Omental fat pad (tissue), 2 donors: ENCODE measurements at regions not wholly inside any gene's neighbourhood (a gene's known extent, or its start where the extent isn't known, plus 50 kb on each side); places are given as distances from the start of the nearest gene placed in this dataset. TPM values are rescaled to one million over a fixed set of nuclear protein-coding genes. Genes with fewer than 3 reads are reported as not detected.
"Not testable (repeated sequence)": the region's sequence is repeated elsewhere in the genome, so short reads cannot be mapped to it uniquely, and the experiment has no call there.

Experiments used
- ATAC-seq: fragments of 150-250 bp; one replicate; pipeline ENCODE4 v1.9.1; 2016; ENCODE audit warnings: mild to moderate bottlenecking, moderate library complexity; ENCODE audit not compliant: low FRiP score
- DNase-seq: peaks from one replicate; pipeline ENCODE4 v3.0.0-alpha.2; 2019; ENCODE audit warnings: low spot score
- small RNA-seq: library from RNA; depleted of rRNA; stranded (forward); fragments of <200 nt; gene quantifications from one replicate; pipeline ENCODE3, GENCODE V24; 2016

DNA sequence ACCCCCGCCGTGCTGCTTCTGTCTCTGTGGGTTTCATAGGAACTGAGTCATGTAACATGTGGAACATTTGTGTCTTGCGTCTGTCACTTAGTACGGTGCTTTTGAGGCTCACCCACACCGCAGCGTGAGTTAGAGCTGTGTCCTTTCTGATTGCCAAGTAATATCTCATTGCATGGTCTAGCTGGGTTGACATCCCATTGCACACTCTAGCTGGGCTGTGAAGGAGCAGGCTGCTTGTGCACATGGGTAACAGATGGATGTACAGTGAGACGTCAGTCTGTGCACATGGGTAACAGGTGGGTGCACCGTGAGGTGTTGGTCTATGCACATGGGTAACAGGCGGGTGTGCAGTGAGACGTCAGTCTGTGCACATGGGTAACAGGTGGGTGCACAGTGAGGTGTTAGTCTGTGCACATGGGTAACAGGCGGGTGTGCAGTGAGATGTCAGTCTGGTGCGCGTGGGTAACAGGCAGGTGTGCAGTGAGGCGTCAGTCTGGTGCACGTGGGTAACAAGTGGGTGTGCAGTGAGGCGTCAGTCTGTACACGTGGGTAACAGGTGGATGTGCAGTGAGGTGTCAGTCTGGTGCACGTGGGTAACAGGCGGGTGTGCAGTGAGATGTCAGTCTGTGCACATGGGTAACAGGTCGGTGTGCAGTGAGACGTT lies 58.5 kb upstream of the METTL9 start:
- DNase-seq, ATAC-seq: not testable (repeated sequence)

DNA sequence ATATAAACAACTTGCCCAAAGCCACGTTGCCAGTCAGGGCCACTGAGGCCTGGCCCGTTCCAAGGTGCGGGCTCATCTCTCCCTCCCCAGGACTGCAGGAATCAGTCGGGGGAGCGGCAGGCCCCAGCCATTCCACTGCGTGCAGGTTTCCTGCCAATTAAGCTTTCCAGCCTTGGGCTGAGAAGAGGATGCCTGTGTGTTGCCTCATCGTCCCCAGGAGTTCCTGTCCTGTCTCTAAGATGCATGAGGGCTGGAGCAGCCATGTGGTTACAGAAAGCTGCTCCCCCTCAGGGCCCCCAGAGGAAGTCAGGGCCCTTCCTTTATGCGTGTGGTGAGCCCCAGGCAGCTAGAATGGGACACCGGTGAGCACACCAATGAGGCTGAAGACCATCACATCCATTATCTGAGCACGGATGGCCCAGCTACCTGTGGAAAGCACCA lies 57.7 kb upstream of the METTL9 start:
- DNase-seq, ATAC-seq: not testable (repeated sequence)

DNA sequence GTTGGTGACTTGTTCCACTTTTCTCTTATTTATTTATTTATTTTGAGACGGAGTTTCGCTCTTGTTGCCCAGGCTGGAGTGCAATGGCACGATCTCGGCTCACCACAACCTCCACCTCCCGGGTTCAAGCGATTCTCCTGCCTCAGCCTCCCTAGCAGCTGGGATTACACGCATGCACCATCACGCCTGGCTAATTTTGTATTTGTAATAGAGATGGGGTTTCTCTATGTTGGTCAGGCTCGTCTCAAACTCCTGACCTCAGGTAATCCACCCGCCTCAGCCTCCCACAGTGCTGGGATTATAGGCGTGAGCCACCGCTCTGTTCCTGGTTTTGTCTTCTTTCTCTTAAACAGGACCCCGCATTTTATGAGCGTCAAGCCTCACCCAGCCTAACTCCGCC lies 57.3 kb upstream of the METTL9 start:
- DNase-seq, ATAC-seq: not testable (repeated sequence)

DNA sequence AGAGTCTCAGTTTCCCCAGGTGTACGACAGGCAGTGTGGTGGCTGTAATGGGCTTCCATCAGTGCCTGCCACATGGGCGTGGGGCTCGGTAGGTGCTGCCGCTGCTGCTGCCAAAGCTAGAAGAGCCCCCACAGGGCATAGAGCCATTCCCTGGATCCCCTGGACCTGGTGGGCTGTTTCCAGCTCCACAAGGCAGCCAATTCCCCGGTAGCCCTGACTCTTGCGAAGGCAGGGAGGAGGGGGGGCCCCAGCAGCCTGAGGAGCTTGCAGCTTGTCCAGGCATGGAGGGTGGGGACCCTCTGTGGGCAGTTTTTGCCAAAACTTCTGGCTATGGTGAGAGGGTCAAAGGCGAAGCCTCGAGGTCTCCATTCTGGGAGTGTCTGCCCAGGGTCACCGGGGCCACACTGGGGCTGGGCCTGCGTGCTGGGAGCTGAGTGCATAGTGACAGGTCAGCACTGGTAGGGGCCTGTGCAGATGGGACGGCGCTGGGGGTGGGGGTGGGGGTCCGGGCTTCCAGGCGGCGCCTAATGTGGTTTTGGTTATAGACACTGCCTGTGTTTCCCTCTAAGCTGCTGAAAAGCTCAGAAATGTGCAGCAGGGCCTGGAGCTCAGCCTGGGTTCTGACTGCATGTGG lies 56.8 kb upstream of the METTL9 start:
- DNase-seq, ATAC-seq: not testable (repeated sequence)

DNA sequence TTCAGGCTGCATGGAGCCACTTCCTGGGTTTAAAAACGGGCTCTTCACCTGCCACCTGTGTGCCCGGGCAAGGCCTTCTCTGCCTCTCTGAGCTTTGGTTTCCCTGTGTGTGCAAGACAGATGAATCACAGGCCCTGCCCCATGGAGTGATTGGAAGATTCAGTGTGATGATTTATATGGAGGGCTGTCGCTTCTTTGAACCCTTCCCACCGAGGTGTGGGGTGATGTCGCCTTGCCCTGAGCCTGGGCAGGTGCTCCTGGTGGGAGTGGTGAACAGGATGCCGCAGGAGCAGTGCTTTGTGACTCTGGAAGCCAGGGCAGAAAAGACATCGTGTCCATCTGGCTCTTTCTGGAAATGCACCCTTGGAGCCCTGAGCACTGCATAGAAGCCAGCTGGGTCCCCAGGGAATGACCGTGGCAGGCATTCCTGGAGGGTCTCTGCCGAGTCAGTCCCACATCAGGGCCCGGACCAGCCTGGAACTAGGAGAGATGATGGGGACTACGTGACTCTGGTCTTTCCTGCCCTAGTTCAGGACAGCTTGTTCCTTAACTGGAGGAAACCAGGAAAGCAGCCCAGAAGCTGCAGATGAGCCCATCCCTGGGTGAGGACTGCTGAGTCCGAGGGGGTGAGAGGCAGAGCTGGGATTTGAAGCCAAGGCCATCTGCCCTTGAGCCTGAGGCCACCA lies 56.1 kb upstream of the METTL9 start:
- DNase-seq, ATAC-seq: not testable (repeated sequence)

DNA sequence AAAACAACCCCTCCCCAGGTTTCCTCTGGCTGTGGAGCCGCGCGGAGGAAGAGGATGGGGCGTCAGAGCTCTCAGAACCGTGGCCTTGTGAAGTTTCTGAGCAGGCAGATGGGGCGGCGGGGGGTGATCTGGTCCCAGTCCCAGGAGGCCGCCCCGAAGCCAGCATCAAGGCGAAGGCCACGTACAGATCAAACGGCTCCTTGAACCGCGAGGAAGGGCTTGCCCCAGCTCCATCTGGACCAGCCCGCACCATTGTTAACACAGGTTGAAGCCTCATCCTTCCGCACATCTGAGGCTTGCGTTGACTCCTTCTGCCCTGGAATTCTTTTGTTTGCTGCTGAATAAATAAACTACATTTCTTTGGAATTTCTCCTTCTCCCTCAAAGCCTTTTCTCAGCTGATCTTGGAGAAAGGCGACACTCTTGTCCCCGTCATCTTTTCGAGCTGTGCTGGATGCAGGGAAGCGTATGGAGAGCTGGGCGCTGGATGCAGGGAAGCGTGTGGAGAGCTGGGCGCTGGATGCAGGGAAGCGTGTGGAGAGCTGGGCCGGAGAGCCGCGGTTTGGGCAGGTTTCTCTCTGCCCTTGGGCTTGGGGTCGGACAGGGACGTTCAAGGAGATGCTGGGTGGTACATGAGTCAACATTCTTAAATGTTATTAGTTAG lies 53.6 kb upstream of the METTL9 start:
- not testable (repeated sequence) for DNase-seq, ATAC-seq

DNA sequence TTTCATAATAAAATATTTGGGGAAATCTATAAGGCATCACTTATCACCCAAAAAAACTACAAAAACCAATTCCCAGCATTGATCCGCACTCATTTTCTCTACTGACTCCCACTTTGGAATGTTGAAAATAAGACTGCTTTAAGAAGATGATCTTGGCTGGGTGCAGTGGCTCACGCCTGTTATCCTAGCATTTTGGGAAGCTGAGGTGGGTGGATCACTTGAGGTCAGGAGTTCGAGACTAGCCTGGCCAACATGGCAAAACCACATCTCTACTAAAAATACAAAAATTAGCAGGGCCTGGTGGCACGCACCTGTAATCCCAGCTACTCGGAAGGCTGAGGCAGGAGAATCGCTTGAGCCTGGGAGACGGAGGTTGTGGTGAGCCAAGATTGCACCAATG lies 50.0 kb upstream of the METTL9 start:
- DNase-seq, ATAC-seq: not testable (repeated sequence)

Small RNA genes lying in the stretch of these regions (small RNA-seq; reads per million reads assigned to genes)
- gene MIR3680-1 = not detected
